OCI-LY1 (cell line): ENCODE measurements at regions not wholly inside any gene's neighbourhood (a gene's known extent, or its start where the extent isn't known, plus 50 kb on each side); places are given as distances from the start of the nearest gene placed in this dataset.

Source experiments
- CTCF ChIP-seq: fragments of 200-600 bp; sonication (generic), shearing (Covaris generic); IDR thresholded peaks from 2 replicates; pipeline ENCODE4 v1.5.1; 2017; ENCODE audit warnings: mild to moderate bottlenecking, antibody characterized with exemption, low read length, moderate library complexity, mixed read lengths
- EZH2 ChIP-seq: fragments of 200-600 bp; sonication (generic), shearing (Covaris generic); IDR thresholded peaks from 2 replicates; pipeline ENCODE4 v1.8.0; 2017; ENCODE audit warnings: borderline replicate concordance, mixed run types, mild to moderate bottlenecking, antibody characterized with exemption, low read length, moderate library complexity, mixed read lengths

GRCh38 chr5:60229691-60230185, 336.2 kb upstream of the PDE4D start:
- TF ChIP-seq CTCF (no peak), EZH2 (no peak)
